ENCODE measurements at regions not wholly inside any gene's neighbourhood (a gene's known extent, or its start where the extent isn't known, plus 50 kb on each side); places are given as distances from the start of the nearest gene placed in this dataset.

DNA sequence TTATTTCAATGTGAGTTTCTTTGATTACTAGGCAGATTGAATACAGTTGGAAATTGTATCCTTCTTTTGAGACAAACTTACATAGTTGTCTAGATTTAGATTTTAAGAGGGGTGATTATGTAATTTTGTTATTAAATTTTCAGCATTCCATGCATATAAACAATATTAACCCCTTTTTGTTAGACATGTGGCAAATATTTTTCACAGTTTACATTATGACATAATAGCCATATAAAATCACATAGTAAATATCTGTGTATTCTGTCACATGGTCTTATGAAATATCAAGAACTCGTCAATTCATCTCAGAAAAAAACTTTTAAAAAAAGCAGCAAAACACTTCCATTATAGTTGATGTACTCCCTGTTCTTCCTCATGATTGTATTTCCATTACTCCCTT, 243.8 kb downstream of the CYP26B1 start:
- H3F3A ChIP-seq (ENCODE audit: insufficient read depth) = peaks cover 26% of the 10 kb centered on the region
- peaks cover 20% of the 10 kb centered on the region for H3K4me1 ChIP-seq (ENCODE audit: insufficient read depth)
- no peak overlapping the region for H3K9ac ChIP-seq
- no peak overlapping the region for H3K27ac ChIP-seq
- H3K79me2 ChIP-seq (ENCODE audit: insufficient read depth) = no peaks in the 10 kb centered on the region
- H3K36me3 ChIP-seq (ENCODE audit: low read depth) = no peaks in the 10 kb centered on the region
- H3K4me3 ChIP-seq = no peak overlapping the region
- H4K20me1 ChIP-seq (ENCODE audit: insufficient read depth) = no peaks in the 10 kb centered on the region
- no peaks in the 10 kb centered on the region for H3K27me3 ChIP-seq (replicated peaks; ENCODE audit: insufficient read depth)
- WGBS, 2 experiments (ENCODE audit: low coverage in 1 of 2, low lambda C conversion rate in 2 of 2, missing lambda C conversion rate in 2 of 2) = 91 to 100% methylated on average over 1 of the region's 1 CpG
- no peak for DNase-seq
- H3K9me2 ChIP-seq (ENCODE audit: insufficient read depth) = no peaks in the 10 kb centered on the region
- no peaks in the 10 kb centered on the region for H3K9me3 ChIP-seq (ENCODE audit: low read depth)
- no peak for TF ChIP-seq EZH2phosphoT487 (IDR thresholded peaks at IDR 0.05; ENCODE audit: insufficient read depth, low read depth)
- TF ChIP-seq EZH2 (IDR thresholded peaks at IDR 0.05; ENCODE audit: insufficient read depth, poor library complexity, severe bottlenecking) = no peak
- in situ Hi-C loops (cut with MboI) = no loop called here
- no peak overlapping the region for H2AFZ ChIP-seq
- no peak overlapping the region for H3K4me2 ChIP-seq (ENCODE audit: unreplicated experiment)

DNA sequence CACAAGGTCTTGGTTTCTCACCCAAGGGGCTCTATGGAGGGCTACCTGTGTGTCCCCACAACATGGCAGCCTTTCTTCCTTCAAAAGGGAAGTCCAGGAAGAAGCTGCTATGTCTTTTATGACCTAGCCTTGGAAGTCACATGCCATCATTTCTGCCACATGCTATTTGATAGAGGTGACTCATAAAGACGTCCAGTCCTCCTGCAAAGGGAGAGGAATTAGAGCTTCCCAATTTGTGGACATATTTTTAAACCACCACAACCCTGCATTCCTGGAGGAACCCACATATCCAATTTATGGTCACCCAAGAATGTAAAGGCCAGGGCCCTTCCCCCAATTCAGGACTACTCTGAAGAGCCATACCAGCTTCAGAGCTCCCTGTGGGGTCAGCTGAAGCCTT, 246.2 kb downstream of the CYP26B1 start:
- no peaks in the 10 kb centered on the region for H3K27me3 ChIP-seq (replicated peaks; ENCODE audit: insufficient read depth)
- H3K9me2 ChIP-seq (ENCODE audit: insufficient read depth) = no peaks in the 10 kb centered on the region
- H2AFZ ChIP-seq = no peak overlapping the region
- peaks cover 17% of the 10 kb centered on the region for H3K4me1 ChIP-seq (ENCODE audit: insufficient read depth)
- H3K36me3 ChIP-seq (ENCODE audit: low read depth) = no peaks in the 10 kb centered on the region
- no peak overlapping the region for H3K9ac ChIP-seq
- H3K79me2 ChIP-seq (ENCODE audit: insufficient read depth) = no peaks in the 10 kb centered on the region
- in situ Hi-C loops (cut with MboI) = no loop called here
- no peak for DNase-seq
- no peaks in the 10 kb centered on the region for H4K20me1 ChIP-seq (ENCODE audit: insufficient read depth)
- H3K27ac ChIP-seq = no peak overlapping the region
- no peak overlapping the region for H3K4me3 ChIP-seq
- H3K4me2 ChIP-seq (ENCODE audit: unreplicated experiment) = no peak overlapping the region
- 26 to 32% methylated on average over 1 of the region's 1 CpG for WGBS, 2 experiments (ENCODE audit: low coverage in 1 of 2, low lambda C conversion rate in 2 of 2, missing lambda C conversion rate in 2 of 2)
- no peaks in the 10 kb centered on the region for H3K9me3 ChIP-seq (ENCODE audit: low read depth)
- no peak for TF ChIP-seq EZH2 (IDR thresholded peaks at IDR 0.05; ENCODE audit: insufficient read depth, poor library complexity, severe bottlenecking)
- TF ChIP-seq EZH2phosphoT487 (IDR thresholded peaks at IDR 0.05; ENCODE audit: insufficient read depth, low read depth) = no peak
- H3F3A ChIP-seq (ENCODE audit: insufficient read depth) = peaks cover 15% of the 10 kb centered on the region; the same call in 1 of the 2 replicates

DNA sequence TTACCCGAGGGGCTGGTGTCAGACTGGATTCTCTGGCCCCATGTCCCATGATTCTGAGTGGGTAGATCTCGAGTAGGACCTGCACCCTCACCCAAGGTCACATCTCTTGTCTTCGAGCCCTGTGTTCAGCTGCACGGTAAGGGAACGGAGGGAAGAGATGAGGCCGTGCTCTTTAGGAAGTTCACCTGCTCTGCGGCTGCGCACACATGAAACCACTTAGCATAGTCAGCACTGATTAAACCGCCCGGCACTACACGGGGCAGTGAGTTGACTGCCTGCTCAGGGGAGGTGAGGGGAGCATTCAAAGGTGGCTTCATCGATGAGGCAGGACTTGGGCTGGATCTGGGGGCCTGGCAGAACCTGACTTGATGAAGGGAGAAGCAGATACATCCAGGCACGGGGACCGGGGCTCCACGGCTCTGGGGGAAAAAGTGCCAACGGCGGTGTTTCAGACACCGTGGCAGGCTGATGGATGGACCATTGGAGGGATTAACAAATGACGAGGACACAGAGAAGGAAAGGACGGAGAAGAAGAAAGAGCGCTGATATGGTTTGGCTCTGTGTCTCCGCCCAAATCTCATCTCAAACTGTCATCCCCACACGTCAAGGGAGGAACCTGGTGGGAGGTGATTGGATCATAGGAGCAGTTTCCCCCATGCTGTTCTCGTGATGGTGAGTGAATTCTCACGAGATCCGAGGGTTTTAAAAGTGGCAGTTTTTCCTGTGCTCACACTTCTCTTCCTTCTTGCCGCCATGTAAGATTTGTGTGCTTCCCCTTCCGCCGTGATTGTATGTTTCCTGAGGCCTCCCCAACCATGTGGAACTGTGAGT, 248.6 kb downstream of the CYP26B1 start:
- Histone ChIP-seq H3F3A (ENCODE audit: insufficient read depth) (no peaks in the 10 kb centered on the region), H3K27ac (no peak overlapping the region), H3K9me3 (ENCODE audit: low read depth) (no peaks in the 10 kb centered on the region), H3K4me2 (ENCODE audit: unreplicated experiment) (no peak overlapping the region), H3K4me3 (no peak overlapping the region), H3K27me3 (replicated peaks; ENCODE audit: insufficient read depth) (no peaks in the 10 kb centered on the region), H3K4me1 (ENCODE audit: insufficient read depth) (no peaks in the 10 kb centered on the region), H3K9me2 (ENCODE audit: insufficient read depth) (no peaks in the 10 kb centered on the region), H3K79me2 (ENCODE audit: insufficient read depth) (no peaks in the 10 kb centered on the region), H2AFZ (no peak overlapping the region), H3K36me3 (ENCODE audit: low read depth) (no peaks in the 10 kb centered on the region), H3K9ac (no peak overlapping the region), H4K20me1 (ENCODE audit: insufficient read depth) (no peaks in the 10 kb centered on the region)
- WGBS, 2 experiments (ENCODE audit: low coverage in 1 of 2, low lambda C conversion rate in 2 of 2, missing lambda C conversion rate in 2 of 2) = 80 to 84% methylated on average over 28 to 29 of the region's 29 CpGs
- in situ Hi-C loops (cut with MboI) = no loop called here
- no peak for TF ChIP-seq EZH2phosphoT487 (IDR thresholded peaks at IDR 0.05; ENCODE audit: insufficient read depth, low read depth)
- TF ChIP-seq EZH2 (IDR thresholded peaks at IDR 0.05; ENCODE audit: insufficient read depth, poor library complexity, severe bottlenecking) = no peak
- DNase-seq = no peak

- Histone ChIP-seq H4K20me1 (ENCODE audit: insufficient read depth) (no peaks in the 10 kb centered on the region), H3K9ac (no peak overlapping the region), H2AFZ (no peak overlapping the region), H3K27ac (no peak overlapping the region), H3K4me3 (no peak overlapping the region), H3K9me2 (ENCODE audit: insufficient read depth) (no peaks in the 10 kb centered on the region), H3K9me3 (ENCODE audit: low read depth) (no peaks in the 10 kb centered on the region), H3K36me3 (ENCODE audit: low read depth) (no peaks in the 10 kb centered on the region), H3K27me3 (replicated peaks; ENCODE audit: insufficient read depth) (no peaks in the 10 kb centered on the region), H3K79me2 (ENCODE audit: insufficient read depth) (no peaks in the 10 kb centered on the region), H3F3A (ENCODE audit: insufficient read depth) (no peaks in the 10 kb centered on the region), H3K4me2 (ENCODE audit: unreplicated experiment) (no peak overlapping the region), H3K4me1 (ENCODE audit: insufficient read depth) (no peaks in the 10 kb centered on the region)
- TF ChIP-seq EZH2phosphoT487 (IDR thresholded peaks at IDR 0.05; ENCODE audit: insufficient read depth, low read depth) (no peak), EZH2 (IDR thresholded peaks at IDR 0.05; ENCODE audit: insufficient read depth, poor library complexity, severe bottlenecking) (no peak)
- WGBS, 2 experiments (ENCODE audit: low coverage in 1 of 2, low lambda C conversion rate in 2 of 2, missing lambda C conversion rate in 2 of 2) = 95% methylated on average over 9 of the region's 9 CpGs
- no peak for DNase-seq
- in situ Hi-C loops (cut with MboI) = no loop called here
These were observed 249.3 kb downstream of the CYP26B1 start for GRCh38 chr2:71898375-71898774.

Data from GM23248 (cell line).